Fibroblast of lung (primary cell): ENCODE measurements at regions not wholly inside any gene's neighbourhood (a gene's known extent, or its start where the extent isn't known, plus 50 kb on each side); places are given as distances from the start of the nearest gene placed in this dataset.

Experiments
- EZH2 ChIP-seq: IDR thresholded peaks from 2 replicates; pipeline ENCODE4 v1.5.1; 2012; ENCODE audit warnings: low read length, control low read depth, mild to moderate bottlenecking; ENCODE audit errors: missing control alignments
- TF ChIP-seq, protein P1 (sequence below), 2 donors: IDR thresholded peaks in 1 of 2; conservative IDR thresholded peaks in 1 of 2; 1 replicate in 1 of 2; 2 replicates in 1 of 2; pipeline ENCODE4 v1.5.1; 2011 to 2012; ENCODE audit warnings: low read length in 2 of 2, control low read depth in 1 of 2, inconsistent platforms in 1 of 2, low read depth in 1 of 2, mild to moderate bottlenecking in 1 of 2

DNA sequence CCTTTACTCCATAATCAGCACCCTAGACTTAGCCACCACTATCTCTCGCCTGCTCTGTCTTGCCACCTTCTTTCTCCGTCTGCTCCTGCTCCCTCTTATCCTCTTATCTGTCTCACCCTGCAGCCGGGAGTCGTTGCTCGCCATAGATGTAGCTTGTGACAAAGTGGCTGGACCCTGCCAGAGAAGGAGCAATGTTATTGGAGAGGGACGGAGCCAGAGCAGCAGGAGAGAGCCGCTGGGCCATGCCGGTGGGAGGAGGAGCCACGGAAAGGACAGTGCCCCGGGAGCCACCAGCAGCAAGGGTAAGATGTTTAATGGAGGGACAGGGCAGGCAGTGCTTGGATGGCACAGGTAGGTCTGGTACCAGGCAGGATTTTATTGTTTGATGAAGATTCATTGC lies 137.3 kb downstream of the SEC61B start:
- TF ChIP-seq, protein P1, sequence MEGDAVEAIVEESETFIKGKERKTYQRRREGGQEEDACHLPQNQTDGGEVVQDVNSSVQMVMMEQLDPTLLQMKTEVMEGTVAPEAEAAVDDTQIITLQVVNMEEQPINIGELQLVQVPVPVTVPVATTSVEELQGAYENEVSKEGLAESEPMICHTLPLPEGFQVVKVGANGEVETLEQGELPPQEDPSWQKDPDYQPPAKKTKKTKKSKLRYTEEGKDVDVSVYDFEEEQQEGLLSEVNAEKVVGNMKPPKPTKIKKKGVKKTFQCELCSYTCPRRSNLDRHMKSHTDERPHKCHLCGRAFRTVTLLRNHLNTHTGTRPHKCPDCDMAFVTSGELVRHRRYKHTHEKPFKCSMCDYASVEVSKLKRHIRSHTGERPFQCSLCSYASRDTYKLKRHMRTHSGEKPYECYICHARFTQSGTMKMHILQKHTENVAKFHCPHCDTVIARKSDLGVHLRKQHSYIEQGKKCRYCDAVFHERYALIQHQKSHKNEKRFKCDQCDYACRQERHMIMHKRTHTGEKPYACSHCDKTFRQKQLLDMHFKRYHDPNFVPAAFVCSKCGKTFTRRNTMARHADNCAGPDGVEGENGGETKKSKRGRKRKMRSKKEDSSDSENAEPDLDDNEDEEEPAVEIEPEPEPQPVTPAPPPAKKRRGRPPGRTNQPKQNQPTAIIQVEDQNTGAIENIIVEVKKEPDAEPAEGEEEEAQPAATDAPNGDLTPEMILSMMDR (conservative IDR thresholded peaks at IDR 0.05 in 1 of 2, IDR thresholded peaks at IDR 0.05 in 1 of 2; ENCODE audit: low read depth in 1 of 2, low read length in 2 of 2): no peak
- TF ChIP-seq EZH2: no peak
